Rectal smooth muscle tissue (tissue), 1 donor: ENCODE measurements at regions not wholly inside any gene's neighbourhood (a gene's known extent, or its start where the extent isn't known, plus 50 kb on each side); places are given as distances from the start of the nearest gene placed in this dataset.
A peak's percentile ranks its signal among the peaks of the same experiment; 100 is the strongest.

Source experiments
- H3K27ac ChIP-seq: one replicate; pipeline ENCODE4 v1.7.0; 2013; ENCODE audit warnings: low read depth, low read length, inconsistent platforms
- H3K27me3 ChIP-seq: one replicate; pipeline ENCODE4 v1.7.0; 2013; ENCODE audit warnings: low read length; ENCODE audit not compliant: control insufficient read depth, insufficient read depth
- H3K36me3 ChIP-seq: one replicate; pipeline ENCODE4 v1.7.0; 2013; ENCODE audit warnings: low read length; ENCODE audit not compliant: control insufficient read depth, insufficient read depth
- H3K4me1 ChIP-seq: one replicate; pipeline ENCODE4 v1.7.0; 2013; ENCODE audit warnings: low read length; ENCODE audit not compliant: control insufficient read depth, insufficient read depth
- H3K4me3 ChIP-seq: one replicate; pipeline ENCODE4 v1.7.0; 2013; ENCODE audit warnings: low read length
- H3K9ac ChIP-seq: one replicate; pipeline ENCODE4 v1.7.0; 2013; ENCODE audit warnings: low read length

DNA sequence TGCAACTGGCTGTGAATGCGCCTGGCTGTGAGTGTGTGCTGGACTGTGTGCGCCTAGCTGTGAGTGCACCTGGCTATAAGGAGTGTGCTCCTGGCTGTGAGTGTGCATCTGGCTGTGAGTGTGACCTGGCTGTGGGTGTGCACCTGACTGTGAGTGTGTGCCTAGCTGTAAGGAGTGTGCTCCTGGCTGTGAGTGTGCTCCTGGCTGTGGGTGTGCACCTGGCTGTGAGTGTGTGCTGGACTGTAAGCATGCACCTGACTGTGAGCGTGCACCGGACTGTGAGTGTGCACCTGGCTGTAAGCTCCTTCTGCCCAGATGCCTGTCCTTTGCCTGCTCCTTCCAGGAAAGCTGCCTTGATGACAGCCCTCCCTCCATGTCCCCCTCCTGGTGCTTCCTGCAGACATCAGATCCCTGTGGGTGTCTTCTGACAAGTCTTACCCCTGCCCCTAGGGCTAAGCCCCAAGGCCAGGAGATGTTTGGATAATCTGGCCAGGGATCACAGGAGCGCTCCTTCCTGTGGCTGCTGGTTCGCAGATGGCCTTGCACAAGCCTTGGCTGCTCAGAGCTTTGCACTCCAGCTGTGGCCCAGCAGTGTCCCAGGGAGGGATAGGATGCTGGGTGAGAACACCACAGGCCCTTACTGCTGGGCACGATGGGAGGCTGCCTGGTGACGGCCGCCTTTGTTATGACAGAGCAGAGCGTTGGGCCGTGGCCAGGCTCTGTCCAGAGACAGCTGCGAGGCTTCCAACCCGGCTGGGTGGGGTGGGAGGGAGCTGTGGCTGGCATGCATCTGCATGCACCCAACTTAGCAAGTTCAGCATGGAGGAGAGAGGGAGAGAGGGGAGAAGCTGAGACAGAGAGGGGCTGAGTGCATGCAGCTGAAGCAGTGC lies 89.9 kb downstream of the GLI2 start:
- Histone ChIP-seq H3K4me1 (peaks cover 32% of the 10 kb centered on the region), H3K4me3 (peak overlapping the region; percentile 23), H3K9ac (no peak overlapping the region), H3K27me3 (no peaks in the 10 kb centered on the region), H3K27ac (peak overlapping the region; percentile 75), H3K36me3 (no peaks in the 10 kb centered on the region)

DNA sequence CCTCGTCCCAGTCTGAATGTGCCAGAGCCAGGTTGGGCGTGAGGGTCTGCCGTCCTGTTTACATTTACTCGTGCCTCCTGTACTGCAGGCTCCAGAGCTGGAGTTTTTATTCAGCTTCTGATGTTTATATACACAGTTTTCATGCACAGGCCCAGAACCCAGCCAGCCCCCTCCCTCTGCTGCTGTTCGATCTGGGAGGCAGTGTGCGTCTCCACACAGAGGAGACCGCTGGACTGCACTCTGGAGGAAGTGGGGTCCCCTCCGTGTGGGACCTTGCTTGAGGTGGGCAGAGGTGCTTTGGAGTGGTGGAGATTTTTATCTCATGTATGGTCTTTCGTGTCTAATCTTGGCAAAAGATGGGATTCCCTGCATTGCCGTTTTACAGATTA lies 90.6 kb downstream of the GLI2 start:
- Histone ChIP-seq H3K27ac (peak overlapping the region; percentile 75), H3K9ac (no peak overlapping the region), H3K4me3 (peak overlapping the region; percentile 23)

DNA sequence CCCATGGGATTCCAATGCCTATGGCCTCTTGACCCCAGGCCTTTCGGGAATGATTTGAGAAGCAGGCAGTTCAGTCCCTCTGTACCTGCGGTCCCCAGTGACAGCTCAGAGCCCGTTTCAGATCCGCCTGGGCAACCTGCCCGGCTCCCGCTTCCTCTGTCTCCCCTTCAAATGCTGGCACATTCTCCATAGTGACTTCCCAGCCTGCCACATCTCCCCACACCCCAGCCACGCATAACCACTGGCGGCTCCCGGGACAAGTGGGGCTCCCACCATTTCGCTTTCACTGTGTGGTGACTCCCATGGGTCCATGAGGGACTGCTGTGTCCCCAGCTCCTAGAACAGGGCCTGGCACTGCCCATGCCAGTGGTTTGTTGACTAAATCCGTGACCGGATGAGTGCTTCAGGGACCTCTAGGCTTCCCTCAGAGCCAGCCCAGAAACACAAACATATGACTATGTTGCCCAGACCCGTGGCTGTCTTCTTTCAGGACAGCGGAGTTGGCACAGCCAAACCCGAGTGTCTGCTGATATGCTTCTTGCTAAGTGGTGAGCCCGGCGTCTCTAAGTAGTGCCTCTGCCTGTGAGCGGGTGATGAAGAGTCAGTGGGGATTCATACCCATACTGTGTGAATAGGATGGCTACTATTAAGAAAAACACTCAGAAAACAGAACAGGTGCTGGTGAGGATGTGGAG lies 91.2 kb downstream of the GLI2 start:
- no peak overlapping the region for H3K9ac ChIP-seq
- H3K4me1 ChIP-seq: peaks cover 26% of the 10 kb centered on the region
- no peaks in the 10 kb centered on the region for H3K36me3 ChIP-seq
- peak overlapping the region; percentile 23 for H3K4me3 ChIP-seq
- no peaks in the 10 kb centered on the region for H3K27me3 ChIP-seq
- H3K27ac ChIP-seq: peak overlapping the region; percentile 75

More for the DNA sequence above, 90.6 kb downstream of the GLI2 start:
- no peaks in the 10 kb centered on the region for H3K36me3 ChIP-seq
- peaks cover 26% of the 10 kb centered on the region for H3K4me1 ChIP-seq
- no peaks in the 10 kb centered on the region for H3K27me3 ChIP-seq

DNA sequence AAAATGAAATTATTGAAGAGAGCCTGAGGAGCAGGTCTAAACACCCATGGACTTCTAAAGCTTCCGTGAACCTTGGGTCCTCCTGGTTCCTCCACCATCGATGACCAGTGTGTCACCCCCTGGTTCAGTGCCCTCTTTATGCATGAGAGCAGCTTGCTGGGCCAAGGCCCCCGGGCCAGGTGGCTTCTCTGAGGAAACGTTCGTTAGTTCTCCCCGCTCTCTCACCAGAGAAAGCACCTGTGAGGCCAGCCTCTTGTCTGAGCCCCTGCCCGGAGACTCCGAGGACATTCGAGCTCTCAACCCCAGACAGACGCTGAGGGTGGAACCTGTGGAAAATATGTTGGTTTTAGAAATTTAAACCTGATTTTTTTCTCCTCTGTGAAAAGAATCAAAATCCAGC lies 92.4 kb downstream of the GLI2 start:
- Histone ChIP-seq H3K4me3 (no peak overlapping the region), H3K36me3 (no peaks in the 10 kb centered on the region), H3K4me1 (peaks cover 26% of the 10 kb centered on the region), H3K27ac (no peak overlapping the region), H3K27me3 (no peaks in the 10 kb centered on the region), H3K9ac (no peak overlapping the region)

DNA sequence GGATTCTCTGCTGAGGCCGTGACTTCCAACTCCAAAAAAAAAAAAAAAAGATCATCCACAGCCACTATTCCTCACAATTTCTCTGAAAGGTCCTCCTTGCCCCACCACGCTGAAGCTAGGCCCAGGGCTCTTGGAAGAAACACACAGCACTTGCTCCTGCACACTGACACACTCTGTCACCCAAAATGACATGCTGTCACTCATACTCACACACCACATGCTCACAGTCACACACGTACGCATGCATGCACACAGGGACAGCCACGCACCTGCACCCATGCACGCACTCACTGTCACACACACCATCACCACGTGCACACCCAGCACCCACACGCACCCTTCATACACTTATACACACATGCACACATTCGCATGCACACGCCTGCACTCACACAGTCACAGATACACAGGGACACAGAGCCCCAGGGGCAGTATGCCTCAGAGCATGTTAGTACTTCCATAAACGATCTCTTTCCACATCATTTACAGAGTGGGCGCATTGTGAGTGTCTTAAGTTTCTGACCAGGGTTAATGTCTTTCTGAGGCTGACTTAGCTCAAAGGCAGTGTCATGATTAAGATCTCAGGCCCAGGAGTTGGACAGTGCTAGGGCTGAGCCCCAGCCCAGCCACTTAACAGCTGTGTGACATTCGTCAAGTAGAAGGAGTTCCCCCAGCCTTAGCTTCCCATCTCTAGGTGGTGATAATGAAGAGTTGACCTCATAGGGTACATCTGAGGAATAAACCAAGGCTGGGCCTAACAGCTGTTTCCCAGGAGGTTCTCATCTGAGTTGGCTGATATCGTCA lies 93.4 kb downstream of the GLI2 start:
- Histone ChIP-seq H3K9ac (no peak overlapping the region), H3K27me3 (no peaks in the 10 kb centered on the region), H3K27ac (no peak overlapping the region), H3K36me3 (no peaks in the 10 kb centered on the region), H3K4me3 (no peak overlapping the region), H3K4me1 (peaks cover 26% of the 10 kb centered on the region)

DNA sequence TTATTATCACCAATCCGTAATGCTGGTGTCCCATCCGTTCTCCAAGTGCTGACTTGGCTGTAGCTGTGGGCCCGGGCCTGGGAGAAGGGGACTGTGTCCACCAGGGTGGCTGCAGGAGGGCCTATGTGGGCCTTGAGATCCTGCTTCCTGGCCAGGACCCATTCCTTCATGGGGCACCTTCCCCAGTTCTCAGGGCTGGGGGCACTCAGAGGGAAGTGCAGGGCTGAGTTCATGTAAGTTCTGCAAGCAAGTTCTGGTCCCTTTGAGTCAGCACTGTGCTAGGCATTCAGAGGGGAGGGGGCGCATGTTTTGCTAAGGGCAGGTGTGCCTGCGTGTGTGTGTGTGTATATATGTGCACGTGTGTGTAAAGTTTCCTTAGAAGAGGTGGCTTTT lies 94.0 kb downstream of the GLI2 start:
- Histone ChIP-seq H3K4me1 (peaks cover 26% of the 10 kb centered on the region), H3K9ac (no peak overlapping the region)

DNA sequence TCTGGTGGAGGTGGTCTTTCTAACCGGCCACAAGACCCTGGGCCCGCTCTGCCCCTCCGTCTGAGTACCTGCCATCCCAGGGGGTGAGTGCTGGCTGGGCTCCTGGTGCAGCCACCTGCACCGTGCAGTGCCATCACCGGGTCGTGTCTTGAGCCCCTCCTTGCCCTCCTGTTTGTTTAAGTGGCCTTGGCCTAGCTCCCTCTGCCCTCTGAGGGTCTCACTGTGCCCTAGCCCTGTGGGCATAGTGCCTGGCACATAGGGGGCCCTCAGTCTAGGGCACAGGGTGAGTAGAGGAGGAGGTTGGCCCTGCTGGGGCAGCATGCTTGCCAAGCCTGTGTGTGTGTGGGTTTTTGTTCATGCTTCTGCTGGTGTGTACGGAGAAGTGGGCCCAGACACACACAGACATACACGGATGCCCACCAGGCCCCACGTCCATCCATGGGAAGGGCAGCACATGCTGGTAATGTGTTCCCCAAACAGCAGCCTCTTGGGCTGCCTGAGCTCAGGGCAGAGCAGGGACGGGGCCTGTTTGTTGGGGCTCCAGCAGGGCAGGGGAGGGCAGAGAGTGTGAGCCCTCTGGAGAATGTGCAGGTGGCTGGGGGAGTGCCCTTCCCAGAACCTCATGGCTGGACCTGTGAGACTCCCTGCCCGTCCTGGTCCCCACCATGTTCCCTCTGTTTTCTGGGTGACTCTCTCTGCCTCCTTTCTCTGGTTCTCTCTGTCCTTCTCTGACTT lies 94.6 kb downstream of the GLI2 start:
- Histone ChIP-seq H3K9ac (no peak overlapping the region), H3K27ac (no peak overlapping the region), H3K4me1 (peaks cover 26% of the 10 kb centered on the region), H3K4me3 (no peak overlapping the region), H3K27me3 (no peaks in the 10 kb centered on the region), H3K36me3 (no peaks in the 10 kb centered on the region)

More for the DNA sequence above, 94.0 kb downstream of the GLI2 start:
- Histone ChIP-seq H3K36me3 (no peaks in the 10 kb centered on the region), H3K27ac (no peak overlapping the region), H3K4me3 (no peak overlapping the region), H3K27me3 (no peaks in the 10 kb centered on the region)

DNA sequence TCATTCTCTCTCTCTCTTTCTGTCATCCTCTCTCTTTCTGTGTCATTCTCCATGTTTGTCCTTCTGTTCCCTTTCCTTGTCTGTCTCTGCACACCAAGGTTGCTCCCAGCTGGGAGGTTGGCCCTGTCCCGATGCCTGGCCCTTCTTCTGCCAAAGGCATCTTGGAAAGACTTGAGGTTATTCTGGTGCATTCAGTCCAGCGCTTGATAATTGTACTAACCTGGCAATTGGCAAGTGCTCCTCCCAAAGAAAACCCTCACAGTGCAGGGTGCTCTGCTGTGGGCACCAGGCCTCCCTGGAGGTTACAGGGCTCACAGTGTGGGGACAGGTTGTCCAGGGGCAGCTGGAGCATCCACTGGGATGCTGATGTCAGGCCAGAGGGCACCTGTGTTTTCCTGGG lies 95.4 kb downstream of the GLI2 start:
- no peak overlapping the region for H3K27ac ChIP-seq
- H3K4me1 ChIP-seq: peaks cover 19% of the 10 kb centered on the region
- no peak overlapping the region for H3K9ac ChIP-seq
- no peaks in the 10 kb centered on the region for H3K36me3 ChIP-seq
- H3K27me3 ChIP-seq: no peaks in the 10 kb centered on the region
- no peak overlapping the region for H3K4me3 ChIP-seq

DNA sequence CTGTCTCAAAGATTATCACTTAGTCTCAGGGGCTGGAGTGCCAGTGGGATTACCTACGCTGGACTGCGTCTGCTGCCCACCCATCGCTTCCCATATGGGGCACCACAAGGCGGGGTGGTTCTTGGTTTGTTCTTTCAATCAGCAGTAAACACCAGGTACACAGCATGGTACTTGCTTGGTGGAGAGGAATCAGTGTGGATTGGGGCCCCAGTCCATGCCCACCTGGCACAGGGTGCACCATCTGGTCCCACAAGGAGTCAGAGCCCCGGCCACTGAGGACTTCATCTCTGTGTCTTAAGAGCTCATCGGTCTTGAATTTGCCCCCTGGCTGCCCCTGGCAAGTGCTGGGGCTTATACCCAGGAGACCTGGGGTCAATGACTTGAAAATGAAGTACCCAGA lies 96.2 kb downstream of the GLI2 start:
- Histone ChIP-seq H3K4me1 (peaks cover 11% of the 10 kb centered on the region), H3K36me3 (no peaks in the 10 kb centered on the region), H3K27me3 (no peaks in the 10 kb centered on the region), H3K4me3 (no peak overlapping the region), H3K27ac (no peak overlapping the region), H3K9ac (no peak overlapping the region)

DNA sequence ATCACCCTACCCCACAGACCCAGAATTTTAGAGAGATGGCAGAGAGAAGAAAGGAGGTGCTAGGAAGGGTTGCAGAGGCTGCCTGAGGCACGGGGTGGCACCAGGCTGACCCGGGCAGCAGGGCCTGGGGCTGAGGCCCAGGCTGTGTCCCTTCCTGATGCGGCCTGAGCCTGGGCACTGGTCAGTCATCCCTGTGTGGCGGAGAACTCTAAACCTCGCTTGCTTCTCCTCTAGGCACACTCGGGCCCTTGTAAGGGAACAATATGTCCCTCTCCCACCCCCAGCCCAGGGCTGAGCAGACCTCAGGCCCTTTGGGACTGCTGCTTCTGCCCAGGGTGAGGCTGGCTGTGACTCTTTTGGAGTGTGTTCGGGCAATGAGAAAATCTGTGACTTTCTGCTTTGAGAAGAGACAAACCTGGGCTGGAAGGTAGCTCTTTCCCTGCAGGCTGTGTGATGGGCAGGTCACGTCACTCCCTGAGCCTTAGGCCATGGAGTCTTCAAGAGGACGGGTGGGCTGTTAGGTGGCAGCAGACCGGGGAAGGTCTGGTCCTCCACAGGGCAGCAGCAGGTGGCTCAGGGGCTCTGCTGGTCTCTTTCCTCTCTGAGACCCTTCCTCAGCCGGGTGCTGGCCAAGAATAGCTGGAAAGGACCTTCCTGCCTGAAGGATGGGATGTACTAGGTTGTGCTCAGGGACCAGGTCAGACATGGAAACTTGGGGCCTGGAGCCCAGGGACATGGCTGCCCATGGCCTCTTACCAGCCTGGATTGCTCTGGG lies 96.8 kb downstream of the GLI2 start:
- Histone ChIP-seq H3K36me3 (no peaks in the 10 kb centered on the region), H3K9ac (no peak overlapping the region), H3K27ac (no peak overlapping the region), H3K4me1 (peaks cover 5% of the 10 kb centered on the region), H3K4me3 (no peak overlapping the region), H3K27me3 (no peaks in the 10 kb centered on the region)

DNA sequence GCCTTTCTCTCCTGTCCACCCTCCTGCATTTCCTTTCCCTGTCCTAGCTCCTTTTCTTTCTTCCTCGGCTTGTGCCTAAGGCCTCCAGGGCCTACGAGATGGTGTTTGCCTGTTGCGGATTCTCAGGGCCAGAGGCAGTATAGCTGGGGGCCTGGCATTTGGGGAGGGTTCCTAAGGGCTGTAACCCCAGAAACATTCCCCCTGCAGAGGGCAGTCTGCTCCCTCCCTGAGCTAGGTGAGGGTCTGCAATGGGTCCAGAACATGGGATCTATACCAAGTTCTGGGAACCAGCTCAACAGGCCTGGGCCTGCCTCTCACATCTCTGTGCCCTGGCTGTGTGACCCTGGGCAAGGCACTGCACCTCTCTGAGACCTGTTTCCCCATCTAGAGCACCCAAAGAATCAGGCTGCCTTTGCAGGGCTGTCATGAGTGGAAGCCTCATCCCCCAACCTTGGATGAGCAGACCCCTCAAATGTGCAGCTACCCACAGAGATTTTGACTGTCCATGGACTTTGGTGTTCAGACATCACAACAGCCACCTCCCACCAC lies 97.5 kb downstream of the GLI2 start:
- Histone ChIP-seq H3K27me3 (no peaks in the 10 kb centered on the region), H3K27ac (no peak overlapping the region), H3K4me1 (no peaks in the 10 kb centered on the region), H3K9ac (no peak overlapping the region), H3K4me3 (no peak overlapping the region), H3K36me3 (no peaks in the 10 kb centered on the region)
